GM20000 (cell line): ENCODE measurements at regions not wholly inside any gene's neighbourhood (a gene's known extent, or its start where the extent isn't known, plus 50 kb on each side); places are given as distances from the start of the nearest gene placed in this dataset.
"Not testable (repeated sequence)": the region's sequence is repeated elsewhere in the genome, so short reads cannot be mapped to it uniquely, and the experiment has no call there.

ENCODE experiments used
- DNase-seq: peaks from one replicate; pipeline ENCODE4 v3.0.0; 2012; ENCODE audit warnings: low spot score
- TF ChIP-seq, protein P1 (sequence below): IDR thresholded peaks from 2 replicates; pipeline ENCODE4 v1.5.1; 2012; ENCODE audit warnings: mild to moderate bottlenecking, control low read depth; ENCODE audit errors: extremely low read depth, missing control alignments

DNA sequence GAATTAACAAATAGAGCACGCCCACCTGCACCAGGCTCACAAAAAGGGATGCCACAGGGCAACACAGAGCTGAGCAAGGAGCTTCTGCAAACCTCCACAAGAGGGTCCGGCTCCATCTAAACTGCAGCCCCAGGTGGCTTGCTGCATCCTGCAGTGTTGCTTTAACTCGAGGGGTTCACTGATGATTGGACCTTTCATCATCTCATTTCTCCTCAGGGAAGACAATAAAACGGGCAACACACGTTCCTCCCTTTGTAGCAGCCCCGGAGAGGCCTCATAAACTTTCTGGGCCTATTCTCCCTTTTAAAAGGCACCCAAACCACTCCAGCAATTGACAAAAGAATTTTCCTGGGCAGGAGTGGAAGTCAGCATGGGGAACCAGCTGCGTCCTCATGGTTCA is 161.5 kb upstream of the CDH4 start:
- no peak for DNase-seq
- TF ChIP-seq, protein P1, sequence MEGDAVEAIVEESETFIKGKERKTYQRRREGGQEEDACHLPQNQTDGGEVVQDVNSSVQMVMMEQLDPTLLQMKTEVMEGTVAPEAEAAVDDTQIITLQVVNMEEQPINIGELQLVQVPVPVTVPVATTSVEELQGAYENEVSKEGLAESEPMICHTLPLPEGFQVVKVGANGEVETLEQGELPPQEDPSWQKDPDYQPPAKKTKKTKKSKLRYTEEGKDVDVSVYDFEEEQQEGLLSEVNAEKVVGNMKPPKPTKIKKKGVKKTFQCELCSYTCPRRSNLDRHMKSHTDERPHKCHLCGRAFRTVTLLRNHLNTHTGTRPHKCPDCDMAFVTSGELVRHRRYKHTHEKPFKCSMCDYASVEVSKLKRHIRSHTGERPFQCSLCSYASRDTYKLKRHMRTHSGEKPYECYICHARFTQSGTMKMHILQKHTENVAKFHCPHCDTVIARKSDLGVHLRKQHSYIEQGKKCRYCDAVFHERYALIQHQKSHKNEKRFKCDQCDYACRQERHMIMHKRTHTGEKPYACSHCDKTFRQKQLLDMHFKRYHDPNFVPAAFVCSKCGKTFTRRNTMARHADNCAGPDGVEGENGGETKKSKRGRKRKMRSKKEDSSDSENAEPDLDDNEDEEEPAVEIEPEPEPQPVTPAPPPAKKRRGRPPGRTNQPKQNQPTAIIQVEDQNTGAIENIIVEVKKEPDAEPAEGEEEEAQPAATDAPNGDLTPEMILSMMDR: no peak

DNA sequence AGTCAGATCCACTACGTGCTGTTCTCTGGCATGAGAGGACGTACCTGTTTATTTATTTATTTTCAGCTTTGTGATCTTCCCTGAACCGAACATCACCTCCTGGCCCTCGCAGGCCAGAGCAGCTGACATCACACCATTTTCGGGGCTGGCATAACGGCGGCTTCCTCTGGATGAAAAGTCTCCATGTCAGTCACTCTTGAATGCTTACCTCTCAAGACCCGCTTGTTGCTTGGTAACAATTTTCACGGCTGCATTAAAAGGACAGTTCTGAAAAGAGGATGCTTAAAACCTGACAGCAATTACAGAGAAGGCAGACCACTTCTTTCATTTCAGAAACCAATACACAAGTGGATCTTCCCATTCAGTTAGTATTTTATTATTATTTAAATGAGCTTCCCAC is 159.8 kb upstream of the CDH4 start:
- no peak for DNase-seq
- TF ChIP-seq, protein P1: no peak

DNA sequence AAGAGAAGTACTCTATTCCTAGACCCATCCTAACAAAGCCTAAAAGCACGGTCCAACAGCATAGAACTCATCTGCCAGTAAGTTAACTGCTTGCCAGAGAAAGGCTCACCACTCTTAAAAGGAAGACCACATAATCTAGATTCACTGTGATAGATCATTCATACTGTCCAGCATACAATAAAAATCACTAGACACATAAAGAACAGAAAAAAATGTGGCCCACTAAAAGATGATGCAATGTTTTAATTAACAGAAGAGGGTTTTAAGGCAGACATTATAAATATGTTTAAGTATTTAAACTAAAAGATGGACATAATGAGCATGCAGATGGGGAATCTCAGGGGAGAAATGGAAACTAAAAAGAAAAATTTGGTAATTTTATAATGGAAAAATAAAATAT is 157.5 kb upstream of the CDH4 start:
- TF ChIP-seq, protein P1: no peak
- no peak for DNase-seq

DNA sequence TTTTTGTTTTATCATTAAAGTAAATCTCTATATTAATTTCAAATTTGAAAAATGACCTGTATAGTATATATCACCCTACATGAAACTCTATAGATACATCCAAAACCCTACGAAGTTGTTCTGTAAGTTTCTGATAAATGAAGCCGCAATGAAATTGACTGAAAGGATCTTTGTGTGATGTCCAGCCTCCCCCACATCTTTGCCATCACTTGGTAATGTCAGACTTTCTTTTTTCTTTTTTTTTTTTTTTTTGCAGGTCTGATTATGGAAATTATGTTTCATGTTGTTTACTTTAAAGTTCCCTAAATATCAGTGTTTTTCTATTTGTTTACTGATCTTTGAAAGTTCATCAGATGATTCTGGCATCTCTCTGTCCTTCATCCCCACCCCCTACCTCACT is 155.6 kb upstream of the CDH4 start:
- TF ChIP-seq, protein P1: no peak
- DNase-seq: no peak

DNA sequence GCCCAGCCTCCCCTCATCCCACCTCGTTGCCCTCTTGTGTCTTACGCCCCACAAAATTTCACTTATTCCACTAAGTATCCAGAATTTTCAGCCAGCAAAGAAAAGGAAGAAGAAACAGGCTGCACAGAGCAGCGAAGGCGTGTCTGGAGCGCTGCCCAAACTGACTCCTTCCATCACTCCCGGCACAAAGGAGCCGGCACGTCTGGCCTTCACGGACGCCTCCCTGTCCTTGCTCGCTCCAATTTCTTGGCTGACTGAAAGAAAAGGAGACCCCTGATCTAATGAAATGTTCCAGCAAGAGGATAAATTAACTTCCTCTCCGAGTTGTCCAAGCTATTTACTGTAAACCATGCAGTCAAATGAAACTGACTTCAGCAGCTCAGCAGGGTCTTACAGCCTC is 152.3 kb upstream of the CDH4 start:
- DNase-seq: no peak
- TF ChIP-seq, protein P1: no peak

DNA sequence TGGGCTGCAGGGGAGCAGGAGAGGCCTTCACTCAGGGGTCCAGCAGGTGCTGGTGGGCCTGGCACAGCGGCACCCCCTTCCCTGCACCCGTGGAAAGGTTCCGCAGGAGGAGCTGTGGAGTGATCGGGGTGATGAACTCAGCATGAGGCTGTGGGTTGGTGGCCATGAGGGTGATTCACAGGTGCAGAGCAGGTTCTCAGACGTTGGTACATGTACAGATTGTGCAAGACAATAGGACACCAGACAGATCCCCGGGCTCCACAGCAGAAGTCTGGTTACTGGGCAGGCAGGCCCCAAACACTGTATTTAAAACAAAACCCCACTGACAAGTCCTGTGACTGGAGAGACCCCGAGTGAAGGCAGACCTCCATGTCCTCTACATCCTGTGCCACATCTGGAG is 151.6 kb upstream of the CDH4 start:
- no peak for DNase-seq
- TF ChIP-seq, protein P1: no peak

DNA sequence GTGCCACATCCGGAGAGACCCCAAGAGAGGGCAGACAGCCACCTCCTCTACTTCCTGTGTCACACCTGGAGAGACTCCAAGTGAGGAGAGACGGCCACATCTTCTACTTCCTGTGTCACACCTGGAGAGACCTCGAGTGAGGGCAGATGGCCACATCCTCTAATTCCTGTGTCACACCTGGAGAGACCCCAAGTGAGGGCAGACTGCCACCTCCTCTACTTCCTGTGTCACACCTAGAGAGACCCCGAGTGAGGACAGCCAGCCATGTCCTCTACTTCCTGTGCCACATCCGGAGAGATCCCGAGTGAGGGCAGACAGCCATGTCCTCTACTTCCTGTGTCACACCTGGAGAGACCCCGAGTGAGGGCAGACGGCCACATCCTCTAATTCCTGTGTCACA is 150.7 kb upstream of the CDH4 start:
- not testable (repeated sequence) for DNase-seq

DNA sequence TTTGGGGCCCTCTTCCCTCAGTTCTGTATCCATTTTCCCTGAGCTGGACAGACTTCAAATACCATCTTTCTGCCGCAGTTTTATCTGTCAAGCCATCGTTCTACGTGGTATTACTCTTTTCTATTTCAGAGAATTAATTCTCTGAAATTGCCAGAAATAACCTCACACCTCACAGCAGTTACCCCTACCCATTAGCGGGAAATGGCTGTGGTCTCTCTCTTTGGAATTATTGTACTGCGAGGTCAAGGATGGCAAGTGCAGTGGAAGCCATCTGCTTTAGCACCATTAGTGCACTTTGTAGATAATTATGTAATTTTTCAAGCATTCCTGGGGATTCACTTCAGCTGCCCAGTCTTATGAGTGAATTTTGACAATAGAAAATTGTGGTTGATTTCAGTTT is 147.8 kb upstream of the CDH4 start:
- no peak for DNase-seq
- TF ChIP-seq, protein P1: no peak
